Transverse colon (tissue), 3 donors: ENCODE measurements at regions not wholly inside any gene's neighbourhood (a gene's known extent, or its start where the extent isn't known, plus 50 kb on each side); places are given as distances from the start of the nearest gene placed in this dataset.

Experiments
- CTCF ChIP-seq, 5 experiments: fragments of 200-600 bp in 3 of 5; fragments of 450-650 bp in 2 of 5; sonication (generic) in 3 of 5; IDR thresholded peaks; 1 replicate in 2 of 5; 2 replicates in 3 of 5; pipeline ENCODE4 v1.5.1; 2016 to 2017; ENCODE audit warnings: antibody characterized with exemption in 5 of 5, inconsistent platforms in 3 of 5, mild to moderate bottlenecking in 2 of 5, moderate library complexity in 1 of 5
- EP300 ChIP-seq: sonication (generic); formaldehyde crosslinking; IDR thresholded peaks from one replicate; pipeline ENCODE4 v1.6.1; 2017; ENCODE audit warnings: antibody characterized with exemption, low read depth

GRCh38 chr3:44186712-44187111, 55.0 kb upstream of the TOPAZ1 start:
- TF ChIP-seq CTCF (IDR thresholded peaks at IDR 0.05) (no peak), EP300 (no peak)
